ENCODE measurements at regions not wholly inside any gene's neighbourhood (a gene's known extent, or its start where the extent isn't known, plus 50 kb on each side); places are given as distances from the start of the nearest gene placed in this dataset.
"Not testable (repeated sequence)": the region's sequence is repeated elsewhere in the genome, so short reads cannot be mapped to it uniquely, and the experiment has no call there.

DNA sequence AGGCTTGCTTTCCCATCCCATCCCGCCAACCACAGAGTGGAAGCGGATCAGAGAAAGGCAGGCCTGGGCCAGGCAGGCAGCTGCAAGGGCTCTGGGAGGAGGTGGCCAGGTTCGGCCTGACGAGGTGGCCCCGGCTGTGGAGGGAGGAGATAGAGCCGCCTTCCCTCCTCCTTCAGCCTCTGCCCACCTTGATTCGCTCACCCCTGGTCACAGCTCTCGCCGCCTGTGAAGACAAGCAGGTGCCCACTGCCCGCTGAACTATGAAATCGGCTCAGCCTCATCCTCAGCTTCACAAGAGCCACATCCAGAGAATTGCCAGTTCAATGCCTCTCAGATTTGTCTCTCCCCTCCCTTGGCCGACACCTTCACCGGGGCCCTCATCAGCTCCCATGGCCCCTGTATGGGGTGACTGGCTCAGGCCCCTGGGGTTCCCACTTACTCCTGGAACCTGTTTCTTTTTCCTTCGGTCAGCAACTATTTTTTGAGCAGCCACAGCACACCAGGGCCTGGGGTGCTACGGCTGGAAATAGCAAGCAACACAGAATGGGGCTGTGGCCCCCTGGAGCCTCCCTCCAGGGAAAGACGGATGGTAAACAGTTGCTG is 80.0 kb upstream of the CHST15 start:
- H3K27ac ChIP-seq (ENCODE audit: low read depth, low read length): no peak overlapping the region
- WGBS, 3 donors: 78 to 96% (median 91%) methylated on average over 16 of the region's 16 CpGs

DNA sequence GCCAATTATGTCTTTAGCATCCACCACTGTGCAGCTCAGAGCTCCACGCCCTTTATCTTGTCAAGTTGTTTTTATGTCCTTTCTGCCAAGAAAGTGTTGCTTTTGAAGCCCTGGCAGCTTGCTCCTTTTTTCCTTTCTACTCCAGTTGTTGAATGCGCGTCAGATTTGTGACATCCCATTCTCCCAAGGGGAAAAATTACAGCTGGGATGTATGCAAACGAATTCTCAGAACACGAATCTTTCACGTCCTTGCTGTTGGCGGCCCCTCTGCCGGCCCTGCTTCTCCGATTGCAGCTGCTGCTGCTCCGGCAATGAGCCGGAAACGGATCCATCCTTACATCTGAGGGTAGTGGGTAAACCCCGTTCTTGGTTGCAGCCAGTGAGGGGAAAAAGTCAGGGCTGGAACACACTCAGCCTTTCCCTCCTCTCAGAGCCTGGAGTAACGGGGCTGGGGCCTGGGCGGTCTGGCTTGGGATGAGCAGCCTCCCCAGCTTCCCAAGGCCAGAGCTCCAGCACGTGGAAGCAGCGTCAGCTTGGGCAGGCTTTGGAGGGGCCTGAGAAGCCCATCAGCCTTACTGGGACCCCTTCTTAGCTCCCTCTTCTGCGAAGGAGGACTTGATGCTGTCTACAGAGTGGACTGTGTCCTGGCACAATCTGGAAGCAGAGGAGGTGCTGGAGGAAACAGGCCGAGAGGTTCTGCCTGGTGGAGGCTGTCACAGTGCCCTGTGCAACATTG is 79.0 kb upstream of the CHST15 start:
- 70 to 81% (median 75%) methylated on average over 19 of the region's 19 CpGs for WGBS, 3 donors
- no peak overlapping the region for H3K27ac ChIP-seq (ENCODE audit: low read depth, low read length)

- H3K27ac ChIP-seq (ENCODE audit: low read depth, low read length): no peak overlapping the region
- 91 to 95% (median 94%) methylated on average over 2 of the region's 2 CpGs for whole genome bisulfite sequencing, 3 donors
These were observed 78.2 kb upstream of the CHST15 start for GRCh38 chr10:124171561-124171960.

GRCh38 chr10:124170631-124171030 is 77.2 kb upstream of the CHST15 start:
- no peak overlapping the region for H3K27ac ChIP-seq (ENCODE audit: low read depth, low read length)
- WGBS, 3 donors: 73 to 93% (median 92%) methylated on average over 7 of the region's 7 CpGs

DNA sequence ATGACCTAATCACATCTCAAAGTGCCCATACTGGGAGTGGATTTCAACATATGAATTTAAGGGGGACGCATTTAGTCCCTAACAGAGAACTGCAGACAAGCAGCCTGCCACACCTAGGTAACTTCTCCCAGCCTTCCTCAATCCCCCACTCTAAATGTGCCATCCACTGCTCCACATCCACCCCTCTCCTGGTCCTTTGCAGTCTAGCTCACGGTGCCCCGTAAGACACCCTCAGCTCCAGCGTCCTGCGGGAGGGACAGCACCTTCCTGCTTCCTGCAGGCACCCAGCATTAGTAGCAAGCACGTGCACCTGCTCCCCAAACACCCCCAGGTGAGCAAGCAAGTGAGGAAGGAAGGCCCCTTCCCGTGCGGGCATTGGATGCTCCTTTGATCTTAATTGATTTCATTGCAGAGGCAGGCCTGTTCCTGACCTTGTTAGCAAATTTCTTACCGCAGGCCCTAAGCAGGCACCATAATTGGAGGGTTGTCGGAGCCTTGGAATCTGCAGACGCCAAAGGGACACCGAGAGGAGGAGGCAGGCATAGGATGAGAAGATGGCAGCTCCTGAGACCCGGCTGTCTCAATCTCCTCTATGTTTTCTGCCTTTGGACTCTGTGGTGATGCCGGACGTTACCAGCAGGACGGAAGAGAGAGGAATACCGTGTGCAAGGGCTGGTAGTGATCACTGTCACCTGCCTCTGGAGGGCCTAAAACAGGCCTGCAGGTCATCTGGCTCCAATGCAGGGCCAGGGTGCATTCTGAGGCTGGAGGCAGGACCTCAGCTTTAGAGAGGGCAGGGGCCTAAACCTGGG is 75.8 kb upstream of the CHST15 start:
- no peak overlapping the region for H3K27ac ChIP-seq (ENCODE audit: low read depth, low read length)
- 76 to 91% (median 91%) methylated on average over 17 of the region's 17 CpGs for WGBS, 3 donors

DNA sequence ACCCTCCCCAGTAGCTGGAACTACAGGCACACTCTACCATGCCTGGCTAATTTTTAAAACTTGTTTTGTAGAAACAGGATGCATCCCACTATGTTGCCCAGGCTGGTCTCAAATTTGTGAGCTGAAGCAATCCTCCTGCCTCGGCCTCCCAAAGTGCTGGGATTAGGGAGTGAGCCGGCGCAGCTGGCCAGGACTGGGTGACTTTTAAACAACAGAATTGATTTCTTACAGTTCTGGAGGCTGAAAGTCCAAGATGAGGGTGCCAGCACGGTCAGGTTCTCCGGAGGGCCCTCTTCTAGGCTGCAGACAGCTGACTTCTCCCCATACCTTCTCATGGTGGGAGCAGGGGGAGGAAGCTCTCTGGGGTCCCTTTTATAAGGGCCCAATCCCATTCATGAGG is 75.2 kb upstream of the CHST15 start:
- no peak overlapping the region for H3K27ac ChIP-seq (ENCODE audit: low read depth, low read length)
- 88 to 98% (median 91%) methylated on average over 5 of the region's 5 CpGs for WGBS, 3 donors

- H3K27ac ChIP-seq (ENCODE audit: low read depth, low read length): not testable (repeated sequence)
- 93 to 95% (median 95%) methylated on average over 5 of the region's 5 CpGs for WGBS, 3 donors
These were observed 74.5 kb upstream of the CHST15 start for GRCh38 chr10:124167925-124168324.

DNA sequence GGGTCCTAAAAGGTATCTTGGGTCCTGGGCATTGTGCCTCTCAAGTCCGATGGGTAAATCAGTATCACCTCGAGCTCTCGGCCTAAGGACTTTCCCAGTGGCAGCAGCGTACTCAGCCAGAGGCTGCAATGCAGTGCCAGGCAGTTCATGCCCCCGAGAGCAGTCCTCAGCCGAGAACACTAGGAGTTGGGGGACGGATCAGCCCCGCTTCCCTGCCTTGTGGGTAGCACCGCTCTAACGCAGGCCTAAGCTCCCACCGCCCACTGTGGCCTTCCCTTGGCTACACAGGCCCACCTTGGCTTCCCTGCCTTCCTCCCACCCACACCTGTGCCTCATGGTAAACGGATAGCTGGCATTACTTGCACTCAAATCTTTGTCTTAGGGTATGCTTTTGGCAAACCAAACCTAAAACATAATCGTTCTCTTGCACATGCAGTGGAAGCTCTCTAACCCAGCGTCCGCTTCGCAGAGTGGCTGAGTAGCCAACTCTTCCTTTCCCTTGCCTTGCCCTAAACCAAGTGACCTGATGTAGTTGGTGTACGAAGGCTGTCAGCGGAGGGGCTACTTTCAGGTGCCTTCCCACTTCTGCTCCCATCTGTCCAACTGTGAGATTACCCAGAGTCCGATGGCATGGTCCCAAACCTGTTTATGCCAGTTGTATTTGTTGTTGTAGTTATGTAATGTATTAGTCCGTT is 73.2 kb upstream of the CHST15 start:
- WGBS, 3 donors: 81 to 93% (median 91%) methylated on average over 20 of the region's 20 CpGs
- H3K27ac ChIP-seq (ENCODE audit: low read depth, low read length): no peak overlapping the region

- 82 to 98% (median 93%) methylated on average over 3 of the region's 3 CpGs for WGBS, 3 donors
- no peak overlapping the region for H3K27ac ChIP-seq (ENCODE audit: low read depth, low read length)
These were observed 72.4 kb upstream of the CHST15 start for GRCh38 chr10:124165827-124166226.

- no peak overlapping the region for H3K27ac ChIP-seq (ENCODE audit: low read depth, low read length)
- 88 to 93% (median 91%) methylated on average over 8 of the region's 8 CpGs for WGBS, 3 donors
These were observed 71.9 kb upstream of the CHST15 start for GRCh38 chr10:124165311-124165710.

DNA sequence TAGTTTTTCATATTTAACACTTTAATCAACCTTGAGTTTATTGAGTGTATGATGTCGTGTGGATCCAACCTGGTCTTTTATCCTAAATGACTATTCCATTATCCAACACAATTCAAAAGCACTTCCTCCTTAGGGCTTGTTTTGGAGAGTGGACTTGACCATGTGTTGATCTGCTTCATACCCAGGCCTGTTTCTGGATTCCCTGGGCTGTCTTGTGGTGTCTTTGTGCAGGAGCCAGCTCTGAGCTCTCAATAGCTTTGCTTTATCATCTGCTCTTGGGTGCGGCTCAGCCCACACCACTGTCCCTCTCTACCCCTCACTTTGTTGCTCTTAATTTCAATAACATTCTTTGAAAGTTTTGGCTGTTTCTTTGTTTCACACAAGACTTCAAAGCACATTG is 70.9 kb upstream of the CHST15 start:
- WGBS, 3 donors: 62 to 77% (median 66%) methylated on average over 2 of the region's 2 CpGs
- no peak overlapping the region for H3K27ac ChIP-seq (ENCODE audit: low read depth, low read length)

- 61 to 72% (median 69%) methylated on average over 6 of the region's 6 CpGs for WGBS, 3 donors
These were observed 69.5 kb upstream of the CHST15 start for GRCh38 chr10:124162774-124163354.

DNA sequence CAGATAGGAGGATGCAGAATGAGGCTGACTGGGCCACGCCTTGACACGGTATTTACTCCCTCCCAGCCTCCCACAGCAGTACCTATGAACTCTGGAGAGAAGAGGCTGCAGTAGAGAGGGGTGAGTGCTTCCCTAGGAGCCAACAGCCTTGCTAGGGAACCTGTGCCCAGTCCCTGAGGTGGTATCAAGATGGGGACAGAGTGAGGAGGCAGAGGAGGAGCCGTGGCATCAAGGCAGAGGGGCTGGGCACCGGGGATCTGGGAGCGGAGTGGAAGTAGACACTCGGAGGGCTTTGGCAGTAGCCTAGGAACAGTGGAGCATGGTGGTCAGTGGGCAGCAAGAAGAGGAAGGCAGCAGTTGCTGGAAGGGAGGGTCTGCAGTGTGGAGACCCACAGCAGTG is 68.7 kb upstream of the CHST15 start:
- H3K27ac ChIP-seq (ENCODE audit: low read depth, low read length): no peak overlapping the region
- 85 to 93% (median 90%) methylated on average over 6 of the region's 6 CpGs for WGBS, 3 donors

More at GRCh38 chr10:124162774-124163354, 69.5 kb upstream of the CHST15 start:
- no peak overlapping the region for H3K27ac ChIP-seq (ENCODE audit: low read depth, low read length)

- 77 to 94% (median 91%) methylated on average over 5 of the region's 5 CpGs for WGBS, 3 donors
- no peak overlapping the region for H3K27ac ChIP-seq (ENCODE audit: low read depth, low read length)
These were observed 68.2 kb upstream of the CHST15 start for GRCh38 chr10:124161601-124162000.

DNA sequence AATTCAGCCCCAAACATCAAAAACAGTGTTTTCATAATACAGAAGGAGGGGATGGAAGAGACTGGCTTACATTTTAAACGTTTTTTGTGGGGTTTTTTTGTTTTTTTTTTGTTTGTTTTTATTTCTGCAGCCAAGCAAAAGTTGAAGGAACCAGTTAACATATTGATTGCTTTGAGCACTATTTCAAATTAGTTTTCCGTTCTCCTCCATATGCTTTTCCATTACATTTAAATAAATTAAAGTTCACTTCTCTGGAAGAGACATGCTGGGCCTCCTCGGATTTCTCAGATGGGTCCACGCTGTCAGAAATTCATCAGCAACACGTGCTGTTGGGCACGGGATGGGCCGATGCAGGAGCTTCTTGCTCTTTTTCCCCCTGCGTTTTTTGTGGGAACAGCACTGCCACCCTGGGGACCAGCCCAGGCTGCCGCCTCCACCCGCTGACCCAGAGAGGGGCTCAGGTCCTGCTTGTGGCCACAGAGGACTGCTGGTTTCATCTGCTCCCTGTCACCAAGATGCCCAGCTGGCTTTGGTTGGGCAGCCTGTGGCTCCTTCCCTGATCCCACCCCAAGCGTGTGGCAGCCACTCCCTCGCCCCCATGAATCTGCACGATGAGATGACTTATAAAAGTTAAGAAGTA is 67.7 kb upstream of the CHST15 start:
- WGBS, 3 donors: 69 to 89% (median 82%) methylated on average over 13 of the region's 13 CpGs
- no peak overlapping the region for H3K27ac ChIP-seq (ENCODE audit: low read depth, low read length)

- no peak overlapping the region for H3K27ac ChIP-seq (ENCODE audit: low read depth, low read length)
- WGBS, 3 donors: 63 to 81% (median 81%) methylated on average over 10 of the region's 10 CpGs
These were observed 66.8 kb upstream of the CHST15 start for GRCh38 chr10:124160176-124160575.

- no peak overlapping the region for H3K27ac ChIP-seq (ENCODE audit: low read depth, low read length)
- 67 to 82% (median 79%) methylated on average over 5 of the region's 5 CpGs for WGBS, 3 donors
These were observed 65.8 kb upstream of the CHST15 start for GRCh38 chr10:124159153-124159552.

DNA sequence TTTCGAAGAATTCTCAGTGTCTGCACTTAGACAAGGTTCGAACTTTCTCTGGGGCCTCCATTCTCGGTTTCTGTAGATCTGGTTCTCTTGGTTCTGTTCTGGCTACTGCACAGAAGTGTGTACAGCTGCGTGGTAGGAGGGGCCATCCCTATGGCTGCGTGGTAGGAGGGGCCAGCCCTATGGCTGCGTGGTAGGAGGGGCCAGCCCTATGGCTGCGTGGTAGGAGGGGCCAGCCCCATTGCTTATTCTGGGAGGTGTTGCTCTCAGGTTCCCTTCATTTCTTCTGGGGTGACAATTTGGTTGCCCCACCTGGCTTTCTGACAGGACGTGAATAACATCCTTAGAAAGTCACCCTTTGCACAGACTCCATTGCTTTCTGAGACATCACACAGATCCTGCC is 65.2 kb upstream of the CHST15 start:
- WGBS, 3 donors: 78 to 96% (median 93%) methylated on average over 8 of the region's 8 CpGs

More for the DNA sequence above, 65.2 kb upstream of the CHST15 start:
- no peak overlapping the region for H3K27ac ChIP-seq (ENCODE audit: low read depth, low read length)

Measured in adipose tissue (tissue), 3 donors.